ENCODE measurements at regions not wholly inside any gene's neighbourhood (a gene's known extent, or its start where the extent isn't known, plus 50 kb on each side); places are given as distances from the start of the nearest gene placed in this dataset.
"Not testable (repeated sequence)": the region's sequence is repeated elsewhere in the genome, so short reads cannot be mapped to it uniquely, and the experiment has no call there.

GRCh38 chr3:106355873-106356272, 487.1 kb upstream of the CBLB start:
- Histone ChIP-seq H3K27ac (no peak overlapping the region), H3K36me3 (no peaks in the 10 kb centered on the region), H3K27me3 (no peaks in the 10 kb centered on the region), H3K4me2 (no peak overlapping the region), H3K4me3 (no peak overlapping the region), H4K20me1 (no peaks in the 10 kb centered on the region), H3K9me3 (no peaks in the 10 kb centered on the region), H3K9ac (no peak overlapping the region), H3K4me1 (no peaks in the 10 kb centered on the region)
- TF ChIP-seq Cebpa-rat (IDR thresholded peaks at IDR 0.05) = no peak

- H3K36me3 ChIP-seq = no peaks in the 10 kb centered on the region
- no peak overlapping the region for H3K27ac ChIP-seq
- H3K9me3 ChIP-seq = peaks cover 15% of the 10 kb centered on the region
- TF ChIP-seq Cebpa-rat (IDR thresholded peaks at IDR 0.05) = no peak
- H3K4me2 ChIP-seq = no peak overlapping the region
- no peaks in the 10 kb centered on the region for H4K20me1 ChIP-seq
- H3K9ac ChIP-seq = no peak overlapping the region
- no peaks in the 10 kb centered on the region for H3K27me3 ChIP-seq
- H3K4me1 ChIP-seq = no peaks in the 10 kb centered on the region
- no peak overlapping the region for H3K4me3 ChIP-seq
These were observed 490.9 kb upstream of the CBLB start for GRCh38 chr3:106359692-106360091.

GRCh38 chr3:106360901-106361300, 492.1 kb upstream of the CBLB start:
- not testable (repeated sequence) for H3K4me3 ChIP-seq, H3K36me3 ChIP-seq, H3K4me1 ChIP-seq, H4K20me1 ChIP-seq, H3K27me3 ChIP-seq, H3K27ac ChIP-seq, H3K4me2 ChIP-seq, H3K9ac ChIP-seq
- H3K9me3 ChIP-seq = peaks cover 15% of the 10 kb centered on the region

GRCh38 chr3:106364477-106364876, 495.7 kb upstream of the CBLB start:
- TF ChIP-seq Cebpa-rat (IDR thresholded peaks at IDR 0.05) = no peak
- Histone ChIP-seq H3K4me3 (no peak overlapping the region), H3K4me2 (no peak overlapping the region), H3K27ac (no peak overlapping the region), H4K20me1 (no peaks in the 10 kb centered on the region), H3K9ac (no peak overlapping the region), H3K9me3 (peaks cover 15% of the 10 kb centered on the region), H3K4me1 (no peaks in the 10 kb centered on the region), H3K36me3 (no peaks in the 10 kb centered on the region), H3K27me3 (no peaks in the 10 kb centered on the region)

- no peak overlapping the region for H3K27ac ChIP-seq
- no peaks in the 10 kb centered on the region for H3K4me1 ChIP-seq
- no peaks in the 10 kb centered on the region for H3K36me3 ChIP-seq
- H3K9me3 ChIP-seq = peaks cover 15% of the 10 kb centered on the region
- no peak overlapping the region for H3K4me2 ChIP-seq
- TF ChIP-seq Cebpa-rat (IDR thresholded peaks at IDR 0.05) = no peak
- no peaks in the 10 kb centered on the region for H4K20me1 ChIP-seq
- no peaks in the 10 kb centered on the region for H3K27me3 ChIP-seq
- H3K4me3 ChIP-seq = no peak overlapping the region
- no peak overlapping the region for H3K9ac ChIP-seq
These were observed 496.4 kb upstream of the CBLB start for GRCh38 chr3:106365061-106365691.

- Histone ChIP-seq H3K36me3 (no peaks in the 10 kb centered on the region), H3K4me3 (no peak overlapping the region), H3K27me3 (no peaks in the 10 kb centered on the region), H3K9me3 (peaks cover 15% of the 10 kb centered on the region), H3K27ac (no peak overlapping the region), H3K9ac (no peak overlapping the region), H4K20me1 (no peaks in the 10 kb centered on the region), H3K4me2 (no peak overlapping the region), H3K4me1 (no peaks in the 10 kb centered on the region)
- no peak for TF ChIP-seq Cebpa-rat (IDR thresholded peaks at IDR 0.05)
These were observed 497.5 kb upstream of the CBLB start for GRCh38 chr3:106366352-106366751.

GRCh38 chr3:106367496-106367895, 498.7 kb upstream of the CBLB start:
- H3K4me1 ChIP-seq = no peaks in the 10 kb centered on the region
- no peak overlapping the region for H3K27ac ChIP-seq
- no peak overlapping the region for H3K4me3 ChIP-seq
- H3K9me3 ChIP-seq = peaks cover 3% of the 10 kb centered on the region
- no peaks in the 10 kb centered on the region for H3K27me3 ChIP-seq
- H3K9ac ChIP-seq = no peak overlapping the region
- H3K4me2 ChIP-seq = no peak overlapping the region
- H4K20me1 ChIP-seq = no peaks in the 10 kb centered on the region
- TF ChIP-seq Cebpa-rat (IDR thresholded peaks at IDR 0.05) = no peak
- H3K36me3 ChIP-seq = no peaks in the 10 kb centered on the region

- no peak overlapping the region for H3K4me3 ChIP-seq
These were observed 502.6 kb upstream of the CBLB start for GRCh38 chr3:106371221-106371970.

GRCh38 chr3:106371971-106372805, 503.4 kb upstream of the CBLB start:
- Histone ChIP-seq H3K4me3 (no peak overlapping the region), H3K27ac (no peak overlapping the region), H3K9me3 (no peaks in the 10 kb centered on the region), H3K4me1 (no peaks in the 10 kb centered on the region), H3K4me2 (no peak overlapping the region), H3K27me3 (no peaks in the 10 kb centered on the region), H4K20me1 (no peaks in the 10 kb centered on the region), H3K9ac (no peak overlapping the region), H3K36me3 (no peaks in the 10 kb centered on the region)
- TF ChIP-seq Cebpa-rat (IDR thresholded peaks at IDR 0.05) = no peak

More at GRCh38 chr3:106371221-106371970, 502.6 kb upstream of the CBLB start:
- H3K4me1 ChIP-seq = no peaks in the 10 kb centered on the region
- H3K27me3 ChIP-seq = no peaks in the 10 kb centered on the region
- H3K27ac ChIP-seq = no peak overlapping the region
- H3K9ac ChIP-seq = no peak overlapping the region
- no peak for TF ChIP-seq Cebpa-rat (IDR thresholded peaks at IDR 0.05)
- H3K36me3 ChIP-seq = no peaks in the 10 kb centered on the region
- H4K20me1 ChIP-seq = no peaks in the 10 kb centered on the region
- no peak overlapping the region for H3K4me2 ChIP-seq
- H3K9me3 ChIP-seq = no peaks in the 10 kb centered on the region

- Histone ChIP-seq H3K9me3 (no peaks in the 10 kb centered on the region), H3K4me1 (no peaks in the 10 kb centered on the region), H3K4me3 (no peak overlapping the region), H3K27ac (no peak overlapping the region), H3K4me2 (no peak overlapping the region), H4K20me1 (no peaks in the 10 kb centered on the region), H3K27me3 (no peaks in the 10 kb centered on the region), H3K36me3 (no peaks in the 10 kb centered on the region), H3K9ac (no peak overlapping the region)
- TF ChIP-seq Cebpa-rat (IDR thresholded peaks at IDR 0.05) = no peak
These were observed 504.0 kb upstream of the CBLB start for GRCh38 chr3:106372806-106373190.

Data from BLaER1 (cell line).